NCI-H345 treated with DMSO at 0.1 percent for 48 hours (cell line): ENCODE measurements at regions not wholly inside any gene's neighbourhood (a gene's known extent, or its start where the extent isn't known, plus 50 kb on each side); places are given as distances from the start of the nearest gene placed in this dataset.

Source experiments
- DNase-seq: peaks from one replicate; lab custom pipeline; 2025; ENCODE audit not compliant: unreplicated experiment; lab: John Stamatoyannopoulos, UW

GRCh38 chr9:81268048-81268447 lies 421.3 kb downstream of the TLE1 start:
- DNase-seq = no peak

DNA sequence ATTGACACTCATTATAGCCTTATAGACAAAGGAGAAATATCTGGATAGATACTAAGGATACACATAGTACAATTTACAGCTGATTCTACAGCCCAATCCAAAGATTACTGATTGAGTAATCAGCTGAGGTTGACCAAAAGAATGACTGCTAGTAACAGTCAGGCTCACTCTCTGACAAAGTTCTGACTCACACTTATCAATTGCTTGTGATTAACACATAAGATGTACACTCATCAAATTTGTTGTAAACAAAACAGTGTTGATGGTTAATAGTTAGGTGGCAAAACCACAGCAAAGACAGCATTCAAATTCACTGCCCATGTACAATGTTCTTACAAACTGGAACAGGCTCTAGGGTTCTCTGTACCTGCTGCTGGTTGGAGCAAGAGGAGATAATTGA lies 422.7 kb downstream of the TLE1 start:
- no peak for DNase-seq

GRCh38 chr9:81266086-81266485 lies 423.3 kb downstream of the TLE1 start:
- DNase-seq = no peak

- DNase-seq = no peak
Observed at GRCh38 chr9:81264516-81264915, 424.8 kb downstream of the TLE1 start.

DNA sequence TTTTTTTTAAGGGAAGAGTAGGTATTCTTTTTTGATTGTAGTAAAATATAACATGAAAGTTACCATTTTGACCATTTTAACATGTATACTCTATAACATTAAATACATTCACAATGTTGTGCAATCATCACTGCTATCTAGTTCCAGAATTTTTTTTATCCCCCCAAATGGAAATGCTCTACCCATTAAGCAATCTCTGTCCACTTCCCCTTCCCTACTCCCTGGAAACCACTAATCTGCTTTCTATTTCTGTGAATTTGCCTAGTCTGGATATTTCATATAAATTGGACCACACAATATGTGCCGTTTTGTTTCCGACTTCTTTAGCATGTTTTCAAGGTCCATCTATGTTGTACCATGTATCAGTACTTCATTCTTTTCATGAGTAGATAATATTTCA lies 429.5 kb downstream of the TLE1 start:
- no peak for DNase-seq

- no peak for DNase-seq
Observed at GRCh38 chr9:81256368-81256767, 433.0 kb downstream of the TLE1 start.

- DNase-seq = no peak
Observed at GRCh38 chr9:81250606-81251005, 438.7 kb downstream of the TLE1 start.

- DNase-seq = no peak
Observed at GRCh38 chr9:81250041-81250440, 439.3 kb downstream of the TLE1 start.

DNA sequence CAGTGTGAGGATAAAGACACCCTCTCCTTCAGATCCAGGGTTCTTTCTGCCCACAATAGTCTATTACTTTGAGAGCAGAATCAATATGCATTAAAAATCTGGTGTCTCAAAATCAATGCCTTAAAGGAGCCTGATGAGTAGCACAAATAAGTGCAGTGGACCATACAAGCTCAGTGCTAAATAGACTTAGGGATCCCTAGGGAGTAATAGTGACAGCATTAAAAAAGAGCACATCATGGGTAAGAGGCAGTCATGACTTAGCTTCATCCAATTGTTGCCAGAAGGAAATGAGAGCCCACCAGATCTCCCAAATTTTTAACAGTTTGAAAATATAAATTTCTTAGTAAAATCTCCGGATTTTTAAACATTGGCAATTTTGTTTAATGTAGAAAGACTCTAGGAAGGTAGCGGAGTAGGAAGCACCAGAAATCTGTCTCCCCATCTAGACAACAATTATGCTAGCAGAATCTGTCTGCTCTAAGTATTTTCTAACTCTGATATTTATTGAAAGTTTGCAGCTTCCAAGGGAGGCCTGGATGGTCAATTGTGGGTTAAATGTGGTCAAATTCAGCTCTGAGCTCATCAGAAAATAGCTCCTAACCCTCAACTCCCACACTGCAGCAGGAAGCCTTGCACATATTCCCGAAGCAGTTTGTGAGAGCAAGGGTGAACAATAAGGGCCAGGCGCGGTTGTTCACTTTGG lies 443.9 kb downstream of the TLE1 start:
- DNase-seq = no peak

DNA sequence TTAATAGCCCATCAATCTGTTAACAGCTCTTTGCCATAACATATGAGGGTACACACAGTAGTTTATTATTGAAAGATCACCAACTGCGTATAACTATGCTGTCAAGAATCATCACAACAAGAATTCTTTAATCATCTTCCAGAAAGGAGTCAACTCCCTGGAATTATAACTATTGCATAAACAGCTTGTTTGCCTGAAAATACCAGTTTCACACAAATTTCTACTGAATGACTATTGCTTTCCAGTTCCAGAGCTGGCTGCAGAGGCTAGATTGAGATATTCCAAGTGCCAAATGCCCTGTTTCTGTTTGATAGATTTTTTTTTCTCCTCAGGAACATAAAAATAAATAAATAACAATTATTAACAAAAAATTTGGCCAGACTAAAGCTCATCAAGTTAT lies 444.7 kb downstream of the TLE1 start:
- DNase-seq = no peak

DNA sequence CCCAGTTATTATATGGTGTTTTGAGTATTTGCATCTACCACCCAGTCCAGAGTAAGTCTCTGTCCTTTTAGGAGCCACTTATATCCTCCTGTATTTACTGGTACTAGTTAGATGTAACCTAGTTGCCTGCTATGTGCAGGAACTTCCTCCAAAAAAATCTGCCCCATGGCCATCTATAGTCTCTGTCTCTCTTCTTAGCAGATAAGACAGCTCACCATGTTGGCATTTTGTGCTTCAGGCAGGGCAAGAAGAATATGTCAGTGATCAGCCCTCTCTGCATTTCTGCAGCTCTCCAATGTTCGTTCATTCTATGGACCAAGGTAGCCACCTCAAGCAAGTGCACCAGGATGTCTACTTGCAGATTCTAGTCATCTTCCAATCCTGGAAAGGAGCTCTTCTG lies 446.5 kb downstream of the TLE1 start:
- no peak for DNase-seq

- no peak for DNase-seq
Observed at GRCh38 chr9:81239388-81239787, 450.0 kb downstream of the TLE1 start.

GRCh38 chr9:81237565-81238231 lies 451.6 kb downstream of the TLE1 start:
- no peak for DNase-seq

DNA sequence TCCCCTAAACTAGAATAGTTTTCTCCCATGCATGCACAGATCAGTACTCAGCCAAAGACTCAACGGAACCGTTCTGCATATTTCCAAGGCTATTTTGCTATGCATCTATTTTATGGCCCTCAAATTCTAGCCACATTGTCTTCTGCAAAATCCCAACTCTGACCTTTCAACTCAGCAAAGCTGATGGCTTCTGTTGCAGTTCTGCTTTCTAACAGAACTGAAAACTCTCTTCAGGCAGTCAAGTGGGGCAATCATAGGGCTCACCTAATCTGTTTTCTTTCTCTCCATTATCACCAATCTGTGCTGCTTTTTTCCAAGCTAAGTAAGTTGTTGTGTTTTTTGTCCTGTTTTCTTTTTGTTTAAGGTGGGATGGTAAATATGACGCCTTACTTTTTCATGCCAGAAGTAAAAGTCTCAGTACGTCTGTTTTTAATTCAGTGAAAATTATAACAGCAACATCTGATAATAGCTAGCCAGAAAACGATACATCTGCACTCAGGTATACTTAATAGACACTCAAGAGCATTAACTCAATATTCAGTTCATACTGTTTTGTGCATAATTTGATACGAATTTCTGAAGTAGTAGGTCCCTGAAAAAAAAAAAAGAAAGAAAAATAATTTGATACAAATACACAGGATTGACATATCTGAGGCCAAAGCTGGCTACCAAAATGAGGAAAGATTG lies 454.3 kb downstream of the TLE1 start:
- no peak for DNase-seq

DNA sequence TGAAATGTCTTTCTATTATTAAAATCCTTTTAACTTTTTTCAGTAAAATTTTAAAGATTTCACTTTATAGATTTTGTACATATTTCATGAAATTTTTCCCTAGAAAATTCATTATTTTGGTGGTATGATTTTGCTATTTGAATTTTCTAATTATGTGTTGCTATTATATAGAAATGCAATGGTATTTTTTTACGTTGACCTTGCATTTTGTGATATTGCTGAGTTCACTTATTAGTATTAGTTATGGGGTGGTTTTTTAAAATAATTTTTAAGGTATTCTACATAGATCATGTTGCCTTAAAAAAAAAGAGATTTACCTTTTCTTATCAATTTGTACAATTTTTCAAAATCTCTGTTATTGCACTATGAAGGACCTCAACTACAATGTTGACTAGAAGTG lies 458.3 kb downstream of the TLE1 start:
- no peak for DNase-seq

- no peak for DNase-seq
Observed at GRCh38 chr9:81227507-81228245, 461.7 kb downstream of the TLE1 start.

DNA sequence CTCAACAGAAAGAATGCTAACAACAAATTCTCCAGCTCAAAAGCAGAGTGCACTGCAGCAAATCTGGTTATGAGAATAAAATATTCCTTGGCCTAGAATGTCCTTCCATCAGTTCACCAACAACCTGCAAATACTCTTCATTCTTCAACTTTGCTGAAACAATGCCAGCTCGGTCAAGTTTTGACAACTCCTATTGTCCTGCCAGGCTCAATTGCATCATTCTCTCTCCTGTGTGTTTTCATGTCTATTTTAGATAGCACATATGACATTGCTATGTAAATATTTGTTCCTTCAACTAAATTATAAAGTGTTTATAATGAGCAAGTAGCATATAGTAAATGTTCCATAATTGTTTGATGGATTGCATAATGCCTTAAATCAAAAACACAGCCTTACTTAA lies 463.8 kb downstream of the TLE1 start:
- DNase-seq = no peak

DNA sequence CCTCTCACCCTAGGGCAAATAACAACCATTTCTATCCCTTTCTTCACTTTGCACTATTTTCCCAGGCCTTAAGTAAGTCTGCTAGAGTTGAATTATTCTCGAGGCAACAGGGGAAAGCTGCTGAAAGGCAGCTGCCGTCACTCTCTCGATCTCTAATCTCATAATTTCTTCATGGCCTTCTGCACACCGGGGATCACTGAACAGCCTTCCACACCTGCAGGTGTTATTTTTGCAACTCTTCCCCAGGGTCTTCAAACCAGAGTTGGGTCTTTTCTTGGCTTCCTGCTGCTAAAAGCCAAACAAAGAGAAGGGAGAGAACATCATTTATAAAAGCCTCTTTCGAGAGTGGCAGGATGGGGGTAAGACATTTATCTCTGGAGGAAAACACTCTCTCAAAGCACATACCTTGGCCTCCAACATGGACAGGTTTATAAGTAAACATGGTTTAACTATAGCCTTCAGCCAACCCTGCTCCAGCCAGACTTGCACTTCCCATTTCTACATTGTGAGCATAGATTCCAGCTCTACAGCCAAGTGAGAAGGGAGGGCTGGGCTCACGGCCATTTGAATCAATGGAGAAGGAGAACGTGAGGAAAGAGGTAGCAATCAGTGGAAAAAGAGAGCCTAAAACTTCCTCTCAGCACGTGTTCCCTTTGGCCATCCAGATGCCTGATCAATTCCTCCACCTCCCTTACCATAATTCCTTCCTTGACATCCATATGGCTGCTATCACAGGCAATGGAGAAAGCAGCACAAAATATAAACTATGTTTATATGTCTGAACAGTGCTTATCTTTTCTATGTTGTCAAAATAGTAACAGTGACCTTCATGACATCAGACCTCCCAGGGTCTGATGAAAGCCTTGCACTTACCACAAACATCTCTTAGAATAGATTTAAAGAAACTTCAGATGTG lies 464.9 kb downstream of the TLE1 start:
- no peak for DNase-seq

DNA sequence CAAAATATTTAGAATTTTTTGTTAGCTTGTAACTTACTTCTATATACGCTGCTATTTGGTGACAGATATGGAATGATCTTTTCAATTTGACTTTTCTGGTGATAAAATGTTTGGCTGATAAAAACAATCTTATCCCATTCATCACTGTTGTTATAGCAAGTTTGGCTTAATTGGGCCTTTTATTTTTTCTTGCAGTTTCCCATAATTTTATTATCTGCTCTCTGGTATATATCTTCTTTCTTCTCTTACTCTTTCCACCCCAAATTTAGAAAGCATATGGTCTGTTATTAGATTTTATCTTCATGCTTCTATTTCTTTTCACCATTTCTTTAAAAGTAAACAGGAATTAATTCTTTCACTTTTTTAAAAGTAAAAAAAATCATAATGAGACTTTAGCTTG lies 474.4 kb downstream of the TLE1 start:
- no peak for DNase-seq

DNA sequence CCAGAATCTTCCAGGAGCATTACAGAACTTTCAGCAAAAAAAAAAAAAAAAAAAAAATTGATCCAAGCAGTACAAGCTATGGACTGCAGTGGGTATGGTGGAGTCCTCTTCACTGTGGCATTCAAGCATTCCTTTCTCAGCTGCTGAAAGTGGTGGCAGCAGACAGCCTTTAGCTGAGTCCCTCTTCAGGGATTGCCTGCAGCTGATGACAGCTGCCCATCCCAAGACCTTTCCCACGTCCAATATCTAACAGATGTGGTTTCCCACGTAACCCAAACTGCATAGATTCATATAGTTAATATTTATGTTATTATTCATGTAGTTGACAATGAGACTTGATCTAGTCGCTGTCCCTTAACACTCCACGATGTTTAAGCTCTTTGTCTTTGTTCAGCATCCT lies 475.9 kb downstream of the TLE1 start:
- no peak for DNase-seq

- no peak for DNase-seq
Observed at GRCh38 chr9:81211741-81212140, 477.6 kb downstream of the TLE1 start.
